IPS-20b (cell line): ENCODE measurements at regions not wholly inside any gene's neighbourhood (a gene's known extent, or its start where the extent isn't known, plus 50 kb on each side); places are given as distances from the start of the nearest gene placed in this dataset.
"Not testable (repeated sequence)": the region's sequence is repeated elsewhere in the genome, so short reads cannot be mapped to it uniquely, and the experiment has no call there.

Experiments used
- H3K27ac ChIP-seq: one replicate; pipeline ENCODE4 v1.5.1; 2013; ENCODE audit warnings: low read length
- H3K27me3 ChIP-seq: 2 replicates; pipeline ENCODE4 v1.6.1; 2013; ENCODE audit warnings: mild to moderate bottlenecking, low read length, inconsistent platforms; ENCODE audit not compliant: insufficient read depth
- H3K36me3 ChIP-seq: 2 replicates; pipeline ENCODE4 v1.6.1; 2013; ENCODE audit warnings: low read depth, mild to moderate bottlenecking, inconsistent platforms, low read length, moderate library complexity; ENCODE audit not compliant: insufficient read depth
- H3K4me1 ChIP-seq: 2 replicates; pipeline ENCODE4 v1.6.1; 2013; ENCODE audit warnings: mild to moderate bottlenecking, control low read depth, inconsistent platforms, low read length, moderate library complexity; ENCODE audit not compliant: insufficient read depth
- H3K4me3 ChIP-seq: 2 replicates; pipeline ENCODE4 v1.5.1; 2013; ENCODE audit warnings: mild to moderate bottlenecking, low read length, inconsistent platforms
- H3K9ac ChIP-seq: 2 replicates; pipeline ENCODE4 v1.6.1; 2013; ENCODE audit warnings: low read depth, mild to moderate bottlenecking, inconsistent platforms, low read length, moderate library complexity
- H3K9me3 ChIP-seq: 2 replicates; pipeline ENCODE4 v1.6.1; 2013; ENCODE audit warnings: mild to moderate bottlenecking, low read depth, low read length, inconsistent platforms; ENCODE audit not compliant: insufficient read depth

DNA sequence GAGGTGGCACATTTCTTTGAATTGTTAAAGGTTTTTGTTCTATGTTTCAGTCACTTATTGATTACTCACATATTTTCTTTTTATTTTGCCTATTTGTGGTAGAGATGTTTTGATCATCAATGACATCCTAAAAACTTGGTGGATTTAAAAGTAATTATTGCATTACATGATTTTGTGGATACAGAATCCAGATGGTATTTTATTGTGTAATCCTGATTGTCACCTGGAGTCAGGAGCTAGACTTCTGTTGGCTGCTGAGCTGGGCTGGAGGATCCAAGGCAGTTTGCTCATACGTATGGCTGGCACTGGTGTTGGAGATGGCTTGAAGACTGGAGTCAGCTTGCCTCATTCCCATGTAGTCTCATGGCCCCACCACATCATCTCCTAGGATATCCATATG, 1009.6 kb upstream of the PCDH7 start:
- H3K4me1 ChIP-seq, result no peaks in the 10 kb centered on the region
- H3K27ac ChIP-seq, result no peak overlapping the region
- H3K36me3 ChIP-seq, result no peaks in the 10 kb centered on the region

DNA sequence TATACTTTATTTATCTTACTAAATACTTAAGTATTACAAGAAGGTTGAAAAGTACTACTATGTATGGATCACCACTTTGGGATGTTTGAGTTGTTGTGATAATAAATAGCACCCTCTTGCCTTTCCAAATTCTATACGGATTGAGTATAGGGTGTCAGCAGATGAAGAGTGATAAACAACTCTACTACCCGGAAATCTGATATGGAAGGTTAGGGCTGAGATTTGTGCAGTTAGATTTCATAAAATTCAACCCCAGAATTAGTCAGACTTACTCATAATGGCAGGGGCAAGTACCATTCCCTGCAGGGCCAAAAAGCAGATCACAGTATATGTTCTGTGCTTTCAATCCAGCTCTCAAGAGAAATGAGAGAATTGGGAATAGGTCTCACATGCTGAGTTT, 1008.9 kb upstream of the PCDH7 start:
- H3K36me3 ChIP-seq, result no peaks in the 10 kb centered on the region
- H3K4me1 ChIP-seq, result no peaks in the 10 kb centered on the region
- H3K27me3 ChIP-seq, result no peaks in the 10 kb centered on the region
- peaks cover 11% of the 10 kb centered on the region for H3K9me3 ChIP-seq
- H3K27ac ChIP-seq, result no peak overlapping the region
- no peak overlapping the region for H3K4me3 ChIP-seq
- no peak overlapping the region for H3K9ac ChIP-seq

More for the DNA sequence above, 1009.6 kb upstream of the PCDH7 start:
- Histone ChIP-seq H3K27me3 (no peaks in the 10 kb centered on the region), H3K9ac (no peak overlapping the region), H3K9me3 (peaks cover 18% of the 10 kb centered on the region), H3K4me3 (no peak overlapping the region)

DNA sequence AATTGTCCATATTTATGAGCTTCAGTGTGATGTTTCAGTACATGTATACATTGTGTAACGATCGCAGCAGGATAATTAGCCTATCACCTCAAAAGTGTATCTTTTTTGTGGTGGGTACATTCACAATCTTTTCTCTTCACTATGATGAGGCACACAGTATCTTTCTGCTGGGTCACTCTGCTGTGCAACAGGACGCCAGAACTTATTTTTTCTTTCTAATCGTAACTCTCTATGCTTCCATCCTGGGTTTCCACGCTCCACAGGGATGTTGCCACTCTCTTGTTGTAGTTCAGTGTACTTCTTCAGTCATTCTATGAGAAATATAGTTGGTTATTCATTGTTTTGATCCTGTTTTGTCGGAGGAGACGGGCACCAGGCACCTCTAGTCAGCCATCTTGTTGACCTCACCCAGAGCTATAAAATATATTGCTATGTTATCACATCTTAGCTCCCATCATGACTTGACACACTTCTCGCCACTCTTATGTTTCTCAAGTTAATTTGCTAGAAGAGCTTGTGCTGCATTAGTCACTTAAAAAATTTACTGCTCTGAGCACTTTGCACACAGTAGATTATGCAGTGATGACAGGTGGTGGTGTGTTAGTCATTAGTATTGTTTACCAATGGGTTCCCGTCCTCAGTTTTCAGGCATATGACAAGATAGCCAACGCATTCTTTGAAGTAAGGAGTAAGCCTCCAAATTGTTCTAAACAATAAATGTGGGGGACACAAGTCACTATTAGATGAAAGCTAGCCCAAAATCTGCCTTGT, 1002.7 kb upstream of the PCDH7 start:
- Histone ChIP-seq H3K4me3 (no peak overlapping the region), H3K4me1 (no peaks in the 10 kb centered on the region), H3K27me3 (no peaks in the 10 kb centered on the region), H3K27ac (no peak overlapping the region), H3K9ac (no peak overlapping the region), H3K36me3 (no peaks in the 10 kb centered on the region), H3K9me3 (no peaks in the 10 kb centered on the region)

DNA sequence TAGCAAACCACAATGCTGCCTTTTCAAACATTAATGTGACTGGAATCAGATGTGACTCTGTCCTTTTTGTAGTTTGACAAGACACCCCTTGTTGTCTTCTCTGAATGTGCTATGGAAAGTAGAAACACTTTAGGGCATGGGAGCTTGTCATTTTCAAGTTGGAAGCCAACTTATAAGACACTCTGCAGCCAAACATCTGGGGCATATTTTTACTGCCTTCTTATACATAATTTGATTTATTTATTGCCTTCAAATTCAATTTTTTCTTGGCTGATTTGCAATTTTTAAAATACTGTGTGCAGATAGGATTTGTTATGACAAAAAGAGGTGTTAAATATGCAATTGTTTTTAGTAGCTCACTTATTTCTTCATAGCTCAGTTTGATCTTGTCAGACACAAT, 1002.0 kb upstream of the PCDH7 start:
- H3K4me3 ChIP-seq, result no peak overlapping the region
- H3K9ac ChIP-seq, result no peak overlapping the region
- H3K9me3 ChIP-seq, result no peaks in the 10 kb centered on the region
- H3K27me3 ChIP-seq, result no peaks in the 10 kb centered on the region
- H3K4me1 ChIP-seq, result no peaks in the 10 kb centered on the region
- H3K27ac ChIP-seq, result no peak overlapping the region
- no peaks in the 10 kb centered on the region for H3K36me3 ChIP-seq

DNA sequence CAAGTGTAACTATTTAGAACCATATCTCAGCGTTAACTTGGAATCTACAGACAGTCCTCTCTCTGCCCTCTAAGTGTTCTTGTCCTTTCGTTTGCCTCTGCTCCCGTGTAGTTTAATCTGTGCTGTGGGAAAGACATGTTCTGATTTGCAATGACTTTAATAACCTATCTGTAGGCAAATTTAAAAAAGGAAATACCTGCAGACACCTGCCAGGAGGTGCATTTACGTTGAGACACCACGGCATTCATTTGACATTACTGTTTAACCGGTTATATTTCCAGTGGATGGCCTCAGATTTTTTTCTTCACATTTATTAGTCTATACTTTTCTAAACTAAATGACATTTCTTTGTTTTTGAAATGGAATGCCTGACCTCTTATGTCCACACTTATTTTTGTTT, 997.9 kb upstream of the PCDH7 start:
- no peak overlapping the region for H3K27ac ChIP-seq
- H3K9me3 ChIP-seq, result no peaks in the 10 kb centered on the region
- no peaks in the 10 kb centered on the region for H3K4me1 ChIP-seq
- no peaks in the 10 kb centered on the region for H3K36me3 ChIP-seq
- no peak overlapping the region for H3K4me3 ChIP-seq
- no peaks in the 10 kb centered on the region for H3K27me3 ChIP-seq
- no peak overlapping the region for H3K9ac ChIP-seq

DNA sequence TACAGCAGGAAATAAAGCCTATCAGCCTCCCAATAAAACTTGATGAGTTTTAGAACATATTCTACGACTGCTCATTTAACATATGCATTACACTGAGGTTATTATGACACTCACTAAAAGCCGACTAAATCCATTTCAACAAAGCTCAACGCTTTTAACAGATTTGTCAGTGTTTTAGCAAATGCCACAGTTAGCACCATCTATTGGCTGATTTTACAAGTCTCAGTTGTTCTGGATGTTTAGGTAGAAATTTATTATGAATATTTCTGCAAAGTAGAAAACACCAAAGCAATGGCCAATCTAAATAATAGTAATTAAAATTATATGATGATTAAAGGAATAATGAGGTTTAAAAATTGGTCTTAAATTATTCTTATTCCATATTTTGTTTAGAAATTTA, 993.2 kb upstream of the PCDH7 start:
- no peaks in the 10 kb centered on the region for H3K36me3 ChIP-seq
- H3K9ac ChIP-seq, result no peak overlapping the region
- H3K27ac ChIP-seq, result no peak overlapping the region
- no peaks in the 10 kb centered on the region for H3K27me3 ChIP-seq
- no peak overlapping the region for H3K4me3 ChIP-seq
- no peaks in the 10 kb centered on the region for H3K9me3 ChIP-seq
- H3K4me1 ChIP-seq, result no peaks in the 10 kb centered on the region

DNA sequence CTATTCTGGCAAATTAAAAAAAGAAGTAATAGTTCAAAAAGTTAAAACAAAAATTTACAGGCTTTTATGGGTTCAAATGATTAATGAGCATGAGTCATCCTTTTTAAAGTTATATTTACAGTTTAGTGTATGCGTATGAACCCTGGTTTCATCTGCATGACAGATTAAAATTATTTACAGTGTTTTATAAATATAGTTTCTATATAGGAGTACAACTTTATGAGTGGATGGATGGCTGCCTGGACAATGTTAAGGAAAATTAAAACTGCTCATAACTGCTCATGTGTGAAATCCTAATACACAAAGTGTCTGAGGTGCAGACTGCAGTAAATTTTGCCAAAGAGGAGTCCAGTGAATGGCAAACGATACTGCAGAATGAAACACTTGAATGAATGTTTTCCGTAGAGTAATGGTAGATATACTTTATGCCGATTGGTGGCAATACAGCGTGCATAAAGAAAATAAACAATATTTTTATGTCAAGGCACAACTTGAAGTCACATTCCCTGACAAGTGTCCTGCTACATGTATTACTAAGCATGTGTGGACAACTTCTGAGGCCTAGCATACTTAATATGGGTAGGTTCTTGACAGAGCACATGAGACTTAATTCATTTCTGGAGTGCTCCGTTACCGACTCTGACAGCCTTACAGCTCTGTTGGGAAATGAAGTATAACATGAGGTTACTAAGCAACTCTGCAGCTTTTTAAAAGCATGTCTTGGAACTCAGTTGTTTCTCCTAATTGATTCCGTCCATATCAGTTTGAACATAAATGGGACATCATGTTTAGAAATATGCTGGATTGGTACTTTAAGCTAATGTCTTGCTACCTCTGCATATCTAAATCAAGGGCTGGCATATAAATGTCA, 985.6 kb upstream of the PCDH7 start:
- Histone ChIP-seq H3K9me3 (no peaks in the 10 kb centered on the region), H3K27ac (no peak overlapping the region), H3K9ac (no peak overlapping the region), H3K4me3 (no peak overlapping the region), H3K36me3 (no peaks in the 10 kb centered on the region), H3K27me3 (no peaks in the 10 kb centered on the region), H3K4me1 (no peaks in the 10 kb centered on the region)

DNA sequence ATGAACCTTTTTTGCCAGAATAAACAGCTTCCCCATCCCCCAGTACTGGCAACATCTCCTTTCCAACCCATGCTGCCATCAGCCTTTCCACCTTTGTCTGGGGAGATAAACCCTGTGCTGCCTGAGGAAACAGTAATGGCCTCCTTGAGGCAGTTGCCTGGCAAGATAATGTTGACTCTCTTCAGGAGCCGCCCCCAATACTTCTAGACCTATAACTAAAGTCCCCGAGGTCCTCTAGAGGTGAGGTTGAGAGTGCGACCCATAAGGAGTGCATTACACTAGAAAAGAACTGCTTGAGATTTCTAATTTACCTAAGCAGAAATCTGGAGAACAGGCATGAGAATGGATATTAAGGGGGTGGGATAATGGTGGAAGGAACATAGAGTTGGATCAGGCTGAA, 963.2 kb upstream of the PCDH7 start:
- H3K9ac ChIP-seq, result no peak overlapping the region
- H3K4me1 ChIP-seq, result no peaks in the 10 kb centered on the region
- H3K9me3 ChIP-seq, result no peaks in the 10 kb centered on the region
- no peak overlapping the region for H3K27ac ChIP-seq
- no peaks in the 10 kb centered on the region for H3K36me3 ChIP-seq
- no peaks in the 10 kb centered on the region for H3K27me3 ChIP-seq
- no peak overlapping the region for H3K4me3 ChIP-seq

DNA sequence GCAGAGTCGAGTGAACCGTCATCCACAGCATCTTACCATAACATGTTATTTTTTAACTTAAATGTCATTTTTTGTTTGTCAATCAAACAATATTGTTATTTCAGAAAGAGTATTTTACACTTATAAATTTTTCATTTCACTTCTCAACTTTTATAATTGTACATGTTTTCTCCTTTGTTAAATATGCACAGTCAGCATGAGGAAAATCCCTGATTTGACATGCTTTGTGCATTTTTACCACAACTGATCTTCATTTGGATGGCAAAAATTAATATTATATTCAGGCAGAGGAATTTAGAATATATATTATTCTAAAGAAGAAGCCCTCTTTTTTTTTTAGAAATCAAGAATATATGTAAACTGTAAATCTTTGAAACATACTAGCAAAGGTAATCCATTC, 958.0 kb upstream of the PCDH7 start:
- H3K36me3 ChIP-seq, result no peaks in the 10 kb centered on the region
- no peaks in the 10 kb centered on the region for H3K27me3 ChIP-seq
- H3K9ac ChIP-seq, result no peak overlapping the region
- H3K9me3 ChIP-seq, result no peaks in the 10 kb centered on the region
- H3K4me3 ChIP-seq, result no peak overlapping the region
- H3K27ac ChIP-seq, result no peak overlapping the region
- no peaks in the 10 kb centered on the region for H3K4me1 ChIP-seq

DNA sequence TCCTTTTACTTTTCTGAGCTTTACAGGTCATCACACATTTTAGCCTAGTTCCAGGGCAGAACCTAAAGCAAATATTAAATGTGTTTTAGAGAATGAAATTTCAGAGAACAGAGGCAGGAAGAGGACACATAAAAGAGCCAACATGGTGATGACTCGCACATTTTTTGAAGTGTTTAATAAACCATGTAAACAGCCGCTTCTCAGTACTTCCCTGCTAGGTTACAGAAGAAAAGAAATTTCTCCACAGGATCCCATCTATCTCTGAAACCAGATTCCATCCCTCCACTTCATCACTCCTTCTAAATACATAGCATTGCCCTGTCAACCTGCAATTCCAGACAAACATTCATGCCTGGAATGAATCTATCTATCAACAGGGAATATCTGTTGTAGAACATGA, 949.5 kb upstream of the PCDH7 start:
- Histone ChIP-seq H3K36me3 (no peaks in the 10 kb centered on the region), H3K27ac (no peak overlapping the region), H3K9me3 (no peaks in the 10 kb centered on the region), H3K9ac (no peak overlapping the region), H3K4me1 (no peaks in the 10 kb centered on the region), H3K4me3 (no peak overlapping the region), H3K27me3 (no peaks in the 10 kb centered on the region)

DNA sequence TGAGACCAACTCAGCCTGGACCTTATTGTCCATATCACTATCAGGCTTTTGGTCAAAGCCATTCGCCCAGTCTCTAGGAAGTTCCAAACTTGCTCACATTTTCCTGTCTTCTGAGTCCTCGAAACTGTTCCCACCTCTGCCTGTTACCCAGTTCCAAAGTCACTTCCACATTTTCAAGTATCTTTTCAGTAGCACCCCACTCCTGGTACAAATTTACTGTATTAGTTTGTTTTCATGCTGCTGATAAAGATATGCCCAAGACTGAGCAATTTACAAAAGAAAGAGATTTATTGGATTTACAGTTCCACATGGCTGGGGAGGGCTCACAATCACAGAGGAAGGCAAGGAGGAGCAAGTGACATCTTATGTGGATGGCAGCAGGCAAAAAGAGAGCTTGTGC, 932.0 kb upstream of the PCDH7 start:
- not testable (repeated sequence) for H3K36me3 ChIP-seq, H3K27ac ChIP-seq, H3K4me3 ChIP-seq, H3K9ac ChIP-seq, H3K27me3 ChIP-seq, H3K4me1 ChIP-seq
- peaks cover 19% of the 10 kb centered on the region for H3K9me3 ChIP-seq

DNA sequence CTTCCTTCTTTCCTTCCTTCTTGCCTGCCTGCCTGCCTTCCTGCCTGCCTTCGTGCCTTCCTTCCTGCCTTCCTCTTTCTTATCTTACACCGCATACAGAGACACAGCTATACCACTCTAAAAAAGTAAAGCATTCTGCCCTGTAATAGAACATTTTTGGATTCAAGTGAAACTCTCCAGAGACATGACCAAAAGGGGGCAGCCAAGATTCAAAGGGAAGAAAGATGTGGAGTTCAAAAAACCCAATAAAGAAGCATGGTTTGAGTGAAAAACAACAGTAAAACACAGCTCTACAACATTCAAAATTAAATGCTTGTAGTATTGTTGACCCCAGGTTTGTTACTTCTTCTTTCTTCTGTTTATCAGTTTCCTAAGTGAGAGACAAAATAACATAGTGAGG, 914.9 kb upstream of the PCDH7 start:
- Histone ChIP-seq H3K9me3 (peaks cover 14% of the 10 kb centered on the region; the same call in 1 of the 2 replicates), H3K4me3 (no peak overlapping the region), H3K36me3 (no peaks in the 10 kb centered on the region), H3K9ac (no peak overlapping the region), H3K4me1 (no peaks in the 10 kb centered on the region), H3K27me3 (no peaks in the 10 kb centered on the region), H3K27ac (no peak overlapping the region)
